ENCODE measurements at regions not wholly inside any gene's neighbourhood (a gene's known extent, or its start where the extent isn't known, plus 50 kb on each side); places are given as distances from the start of the nearest gene placed in this dataset.
A peak's percentile ranks its signal among the peaks of the same experiment; 100 is the strongest.

DNA sequence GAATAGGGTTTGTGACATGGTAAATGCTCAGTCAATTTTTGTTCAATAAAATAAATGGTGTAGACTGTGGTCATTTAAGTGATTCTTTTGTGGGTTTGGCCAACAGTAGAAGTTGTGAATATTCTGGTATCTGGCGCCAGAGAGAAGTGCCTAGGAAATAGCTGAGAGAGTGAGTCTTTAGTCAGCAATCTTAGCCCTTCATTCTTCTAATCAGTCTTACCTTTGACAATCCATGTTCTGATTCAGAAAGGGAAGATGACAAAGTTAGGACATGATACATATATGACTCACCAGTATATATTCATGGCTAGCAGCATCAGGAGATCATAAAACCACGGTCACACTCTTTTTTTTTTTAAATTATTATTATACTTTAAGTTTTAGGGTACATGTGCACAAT is 141.8 kb upstream of the PCDH18 start:
- Histone ChIP-seq H3K4me1 (ENCODE audit: control insufficient read depth, insufficient read depth, low read length) (no peaks in the 10 kb centered on the region), H3K27ac (ENCODE audit: insufficient read depth, low read depth, low read length, poor library complexity, severe bottlenecking) (no peak overlapping the region), H3K4me3 (ENCODE audit: insufficient read depth, low read depth, low read length) (no peak overlapping the region), H3K9me3 (ENCODE audit: control insufficient read depth, low read length) (no peaks in the 10 kb centered on the region), H3K27me3 (ENCODE audit: control insufficient read depth, insufficient read depth, low read length, poor library complexity, severe bottlenecking) (no peaks in the 10 kb centered on the region), H3K36me3 (ENCODE audit: control insufficient read depth, insufficient read depth, low read length) (no peaks in the 10 kb centered on the region)
- WGBS, 2 experiments = 100% methylated on average over 1 of the region's 2 CpGs

DNA sequence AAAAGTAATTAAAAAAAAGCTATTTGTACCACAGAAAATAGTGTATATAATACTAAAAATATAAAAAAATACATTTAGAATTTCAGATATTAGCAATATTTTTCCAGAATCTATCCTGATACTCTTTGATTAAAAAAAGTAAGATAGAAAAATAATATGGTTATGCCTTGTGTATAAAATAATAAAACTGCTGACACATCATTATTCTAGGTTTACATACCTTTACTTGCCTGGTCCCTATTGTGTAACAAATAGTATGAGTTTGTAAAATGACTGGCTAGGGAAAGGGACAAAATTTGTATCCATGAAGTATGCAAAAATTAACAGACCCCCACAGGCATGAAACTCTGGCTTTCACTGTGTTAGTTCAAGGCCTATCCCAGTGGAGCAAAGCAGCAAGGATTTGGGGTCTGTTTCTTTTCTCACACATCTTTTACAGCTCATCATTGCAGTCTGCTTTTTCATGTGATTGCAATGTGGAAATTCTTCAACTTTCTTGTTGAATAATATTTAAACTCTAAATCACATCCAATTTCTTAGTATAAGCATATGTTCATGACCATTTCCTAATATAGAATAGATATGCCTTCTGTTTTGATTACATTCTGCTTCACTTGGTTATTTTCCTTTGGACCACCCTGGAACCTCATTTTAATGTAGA is 136.7 kb upstream of the PCDH18 start:
- H3K9me3 ChIP-seq (ENCODE audit: control insufficient read depth, low read length) = no peaks in the 10 kb centered on the region
- H3K4me3 ChIP-seq (ENCODE audit: insufficient read depth, low read depth, low read length) = no peak overlapping the region
- no peak overlapping the region for H3K27ac ChIP-seq (ENCODE audit: insufficient read depth, low read depth, low read length, poor library complexity, severe bottlenecking)
- H3K4me1 ChIP-seq (ENCODE audit: control insufficient read depth, insufficient read depth, low read length) = peaks cover 2% of the 10 kb centered on the region
- H3K36me3 ChIP-seq (ENCODE audit: control insufficient read depth, insufficient read depth, low read length) = no peaks in the 10 kb centered on the region
- no peaks in the 10 kb centered on the region for H3K27me3 ChIP-seq (ENCODE audit: control insufficient read depth, insufficient read depth, low read length, poor library complexity, severe bottlenecking)

DNA sequence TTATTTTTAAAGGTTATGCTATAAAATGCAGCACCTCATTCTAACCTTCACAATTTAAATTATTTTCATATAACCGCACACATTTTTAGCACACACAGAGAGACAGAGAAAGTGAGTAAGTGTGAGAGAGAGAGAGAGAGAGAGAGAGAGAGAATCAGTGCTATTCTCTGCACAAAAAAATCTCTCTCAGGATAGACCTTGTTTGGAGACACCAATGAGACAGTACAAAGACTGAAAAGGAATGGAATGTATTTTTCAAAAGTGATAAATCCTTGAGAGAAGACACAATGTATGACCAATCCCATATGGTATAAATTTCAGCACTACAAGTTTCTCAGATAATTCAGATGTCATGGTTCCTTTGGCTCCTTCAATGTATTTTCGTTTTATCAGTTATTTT is 132.1 kb upstream of the PCDH18 start:
- H3K36me3 ChIP-seq (ENCODE audit: control insufficient read depth, insufficient read depth, low read length) = no peaks in the 10 kb centered on the region
- peaks cover 12% of the 10 kb centered on the region for H3K4me1 ChIP-seq (ENCODE audit: control insufficient read depth, insufficient read depth, low read length)
- no peak overlapping the region for H3K4me3 ChIP-seq (ENCODE audit: insufficient read depth, low read depth, low read length)
- H3K27me3 ChIP-seq (ENCODE audit: control insufficient read depth, insufficient read depth, low read length, poor library complexity, severe bottlenecking) = no peaks in the 10 kb centered on the region
- WGBS, 2 experiments = 94 to 98% methylated on average over 1 of the region's 2 CpGs
- H3K27ac ChIP-seq (ENCODE audit: insufficient read depth, low read depth, low read length, poor library complexity, severe bottlenecking) = no peak overlapping the region
- no peaks in the 10 kb centered on the region for H3K9me3 ChIP-seq (ENCODE audit: control insufficient read depth, low read length)

DNA sequence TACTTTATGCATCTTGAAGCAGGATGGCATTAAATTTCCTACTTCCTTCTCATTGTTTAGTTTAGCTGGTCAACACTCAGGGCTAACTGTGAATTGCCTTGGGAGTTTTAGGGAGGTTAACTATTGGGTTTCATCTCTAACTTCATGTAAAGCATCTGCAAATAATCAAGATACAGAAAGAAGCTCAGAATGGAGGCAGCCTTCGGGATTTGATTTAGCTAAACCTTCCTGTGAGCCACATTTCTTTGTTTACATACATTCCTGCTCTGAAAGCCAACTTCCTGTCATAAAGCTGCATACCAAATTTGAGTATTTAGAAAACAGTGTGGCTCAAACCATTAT is 131.7 kb upstream of the PCDH18 start:
- H3K4me1 ChIP-seq (ENCODE audit: control insufficient read depth, insufficient read depth, low read length) = peaks cover 12% of the 10 kb centered on the region
- H3K9me3 ChIP-seq (ENCODE audit: control insufficient read depth, low read length) = no peaks in the 10 kb centered on the region
- no peaks in the 10 kb centered on the region for H3K36me3 ChIP-seq (ENCODE audit: control insufficient read depth, insufficient read depth, low read length)
- H3K27me3 ChIP-seq (ENCODE audit: control insufficient read depth, insufficient read depth, low read length, poor library complexity, severe bottlenecking) = no peaks in the 10 kb centered on the region
- no peak overlapping the region for H3K4me3 ChIP-seq (ENCODE audit: insufficient read depth, low read depth, low read length)
- no peak overlapping the region for H3K27ac ChIP-seq (ENCODE audit: insufficient read depth, low read depth, low read length, poor library complexity, severe bottlenecking)
- WGBS, 2 experiments = 78 to 83% methylated on average over 1 of the region's 1 CpG

DNA sequence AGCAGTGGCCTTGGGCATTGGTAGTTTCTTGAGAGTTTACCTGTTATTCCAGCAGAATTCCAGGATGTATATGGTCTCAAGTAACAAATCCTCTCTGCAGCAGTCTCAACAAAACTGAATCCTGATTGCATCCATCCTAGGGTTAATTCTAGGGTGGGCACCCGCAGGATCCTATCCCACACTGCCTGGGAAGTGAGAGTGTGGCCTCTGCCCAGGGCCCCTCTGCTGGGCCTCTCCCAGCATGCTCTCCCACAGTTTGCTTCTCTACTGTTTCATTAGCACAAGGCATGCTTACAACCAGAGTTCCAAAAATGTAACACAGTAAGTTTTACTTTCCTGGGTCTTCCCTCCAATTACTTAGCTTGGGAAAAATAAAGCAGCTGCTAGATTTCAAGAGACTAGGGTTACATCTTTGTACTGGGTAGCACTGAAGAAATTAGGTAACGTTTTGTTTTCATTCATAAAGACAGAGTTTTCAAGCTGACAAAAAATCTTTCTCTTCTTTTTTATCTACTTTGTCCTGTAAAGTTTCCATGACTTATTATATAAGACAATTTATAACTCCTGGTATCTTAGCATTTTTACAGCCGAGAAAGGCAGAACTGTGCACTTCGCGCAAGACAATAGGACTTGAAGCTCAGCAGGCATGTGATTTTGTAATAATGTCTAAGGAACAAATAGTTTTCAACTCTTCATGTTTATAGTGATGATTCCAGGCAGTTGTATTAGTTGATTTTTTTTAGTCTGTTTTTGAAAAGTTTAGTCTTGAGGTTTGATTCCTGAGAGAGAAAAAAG is 131.2 kb upstream of the PCDH18 start:
- Histone ChIP-seq H3K27ac (ENCODE audit: insufficient read depth, low read depth, low read length, poor library complexity, severe bottlenecking) (peak overlapping the region; percentile 60), H3K27me3 (ENCODE audit: control insufficient read depth, insufficient read depth, low read length, poor library complexity, severe bottlenecking) (no peaks in the 10 kb centered on the region)
- WGBS, 2 experiments = 89 to 94% methylated on average over 4 to 5 of the region's 5 CpGs

DNA sequence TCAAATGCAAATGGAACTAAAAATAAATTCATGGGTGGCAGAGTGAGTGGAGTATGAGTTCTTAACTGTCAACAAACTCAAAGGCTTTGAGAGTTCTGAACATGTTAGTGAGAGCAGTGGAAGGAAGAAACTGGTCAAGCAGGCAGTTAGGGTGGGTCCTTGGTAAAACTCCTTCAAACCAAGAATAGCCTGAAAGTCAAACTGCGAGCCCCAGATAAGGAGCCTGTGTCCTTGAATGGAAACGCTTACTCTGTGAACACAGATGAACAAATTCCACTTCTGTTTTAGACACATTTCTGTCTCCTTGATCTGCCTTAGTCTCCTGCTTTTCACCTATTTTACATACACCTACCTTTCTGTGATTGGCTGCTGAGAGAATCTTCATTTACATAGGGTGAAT is 129.4 kb upstream of the PCDH18 start:
- WGBS, 2 experiments = 91 to 95% methylated on average over 2 of the region's 2 CpGs
- H3K9me3 ChIP-seq (ENCODE audit: control insufficient read depth, low read length) = no peaks in the 10 kb centered on the region
- no peak overlapping the region for H3K4me3 ChIP-seq (ENCODE audit: insufficient read depth, low read depth, low read length)
- no peaks in the 10 kb centered on the region for H3K27me3 ChIP-seq (ENCODE audit: control insufficient read depth, insufficient read depth, low read length, poor library complexity, severe bottlenecking)
- peaks cover 12% of the 10 kb centered on the region for H3K4me1 ChIP-seq (ENCODE audit: control insufficient read depth, insufficient read depth, low read length)
- no peak overlapping the region for H3K27ac ChIP-seq (ENCODE audit: insufficient read depth, low read depth, low read length, poor library complexity, severe bottlenecking)
- H3K36me3 ChIP-seq (ENCODE audit: control insufficient read depth, insufficient read depth, low read length) = no peaks in the 10 kb centered on the region

More for the DNA sequence above, 131.2 kb upstream of the PCDH18 start:
- Histone ChIP-seq H3K9me3 (ENCODE audit: control insufficient read depth, low read length) (no peaks in the 10 kb centered on the region), H3K4me1 (ENCODE audit: control insufficient read depth, insufficient read depth, low read length) (peaks cover 12% of the 10 kb centered on the region), H3K36me3 (ENCODE audit: control insufficient read depth, insufficient read depth, low read length) (no peaks in the 10 kb centered on the region), H3K4me3 (ENCODE audit: insufficient read depth, low read depth, low read length) (no peak overlapping the region)

DNA sequence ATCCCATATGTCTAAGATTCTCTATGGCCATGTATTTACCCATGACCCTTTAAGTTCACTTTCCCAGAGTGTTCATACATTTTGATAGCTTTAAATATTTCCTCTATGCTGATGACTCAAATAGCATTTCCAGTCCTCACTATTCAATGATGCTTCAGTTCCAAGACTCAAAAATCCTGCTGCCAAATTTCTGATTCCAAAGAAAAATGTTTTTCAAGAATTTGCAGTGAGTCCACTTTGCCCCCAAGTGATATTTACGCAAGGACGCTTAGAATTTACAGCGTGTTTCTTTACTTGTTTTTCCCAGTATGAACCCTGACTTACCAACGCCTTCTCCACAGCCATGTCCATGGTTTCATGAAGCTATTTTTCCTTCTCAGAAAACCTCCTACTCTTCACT is 127.9 kb upstream of the PCDH18 start:
- no peaks in the 10 kb centered on the region for H3K27me3 ChIP-seq (ENCODE audit: control insufficient read depth, insufficient read depth, low read length, poor library complexity, severe bottlenecking)
- no peak overlapping the region for H3K27ac ChIP-seq (ENCODE audit: insufficient read depth, low read depth, low read length, poor library complexity, severe bottlenecking)
- H3K9me3 ChIP-seq (ENCODE audit: control insufficient read depth, low read length) = no peaks in the 10 kb centered on the region
- no peak overlapping the region for H3K4me3 ChIP-seq (ENCODE audit: insufficient read depth, low read depth, low read length)
- H3K36me3 ChIP-seq (ENCODE audit: control insufficient read depth, insufficient read depth, low read length) = no peaks in the 10 kb centered on the region
- H3K4me1 ChIP-seq (ENCODE audit: control insufficient read depth, insufficient read depth, low read length) = peaks cover 12% of the 10 kb centered on the region
- 95 to 98% methylated on average over 4 of the region's 4 CpGs for WGBS, 2 experiments

DNA sequence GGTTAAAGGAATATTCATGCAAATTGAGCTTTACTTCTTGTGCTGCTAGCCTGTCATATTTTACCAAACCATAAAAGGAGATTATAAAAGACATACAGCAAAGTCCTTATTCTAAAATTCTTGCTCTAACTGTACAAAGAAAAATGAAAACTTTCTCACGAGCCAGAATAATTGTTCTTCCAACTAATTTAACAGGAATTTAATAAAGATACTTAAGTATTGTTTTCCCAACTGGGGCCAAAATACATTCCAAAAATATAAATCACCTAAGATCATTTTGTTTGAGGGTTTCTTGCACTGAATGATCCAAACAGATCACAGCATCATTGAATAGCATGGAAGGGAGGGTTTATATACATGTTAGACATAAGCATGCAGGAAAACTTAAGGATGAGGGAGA is 127.1 kb upstream of the PCDH18 start:
- 85% methylated on average over 1 of the region's 1 CpG; no CpG with 5 or more reads in 1 of the 2 experiments for WGBS, 2 experiments
- H3K27me3 ChIP-seq (ENCODE audit: control insufficient read depth, insufficient read depth, low read length, poor library complexity, severe bottlenecking) = no peaks in the 10 kb centered on the region
- H3K4me3 ChIP-seq (ENCODE audit: insufficient read depth, low read depth, low read length) = no peak overlapping the region
- no peaks in the 10 kb centered on the region for H3K36me3 ChIP-seq (ENCODE audit: control insufficient read depth, insufficient read depth, low read length)
- peaks cover 12% of the 10 kb centered on the region for H3K4me1 ChIP-seq (ENCODE audit: control insufficient read depth, insufficient read depth, low read length)
- H3K27ac ChIP-seq (ENCODE audit: insufficient read depth, low read depth, low read length, poor library complexity, severe bottlenecking) = no peak overlapping the region
- no peaks in the 10 kb centered on the region for H3K9me3 ChIP-seq (ENCODE audit: control insufficient read depth, low read length)

DNA sequence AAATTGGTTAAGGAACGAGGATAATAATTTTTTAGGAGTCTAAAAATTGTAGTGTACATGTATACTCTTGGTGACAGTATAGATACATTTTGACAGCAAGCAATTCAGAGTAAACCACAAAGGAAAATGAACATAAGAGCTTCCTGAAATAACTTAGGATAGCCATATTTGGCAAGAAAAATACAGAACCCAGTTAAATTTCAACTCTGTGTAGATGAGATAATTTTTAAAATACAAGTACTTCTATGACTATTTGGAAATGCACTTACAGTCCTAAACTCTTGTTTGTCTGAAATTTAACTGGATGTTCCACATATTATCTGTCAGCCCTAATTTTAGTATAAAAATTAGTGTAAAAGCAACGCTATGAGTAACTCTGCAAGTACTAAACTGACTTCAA is 124.4 kb upstream of the PCDH18 start:
- Histone ChIP-seq H3K9me3 (ENCODE audit: control insufficient read depth, low read length) (no peaks in the 10 kb centered on the region), H3K27ac (ENCODE audit: insufficient read depth, low read depth, low read length, poor library complexity, severe bottlenecking) (no peak overlapping the region), H3K4me1 (ENCODE audit: control insufficient read depth, insufficient read depth, low read length) (no peaks in the 10 kb centered on the region), H3K36me3 (ENCODE audit: control insufficient read depth, insufficient read depth, low read length) (no peaks in the 10 kb centered on the region), H3K27me3 (ENCODE audit: control insufficient read depth, insufficient read depth, low read length, poor library complexity, severe bottlenecking) (no peaks in the 10 kb centered on the region), H3K4me3 (ENCODE audit: insufficient read depth, low read depth, low read length) (no peak overlapping the region)
- 93 to 100% methylated on average over 1 of the region's 2 CpGs for WGBS, 2 experiments

DNA sequence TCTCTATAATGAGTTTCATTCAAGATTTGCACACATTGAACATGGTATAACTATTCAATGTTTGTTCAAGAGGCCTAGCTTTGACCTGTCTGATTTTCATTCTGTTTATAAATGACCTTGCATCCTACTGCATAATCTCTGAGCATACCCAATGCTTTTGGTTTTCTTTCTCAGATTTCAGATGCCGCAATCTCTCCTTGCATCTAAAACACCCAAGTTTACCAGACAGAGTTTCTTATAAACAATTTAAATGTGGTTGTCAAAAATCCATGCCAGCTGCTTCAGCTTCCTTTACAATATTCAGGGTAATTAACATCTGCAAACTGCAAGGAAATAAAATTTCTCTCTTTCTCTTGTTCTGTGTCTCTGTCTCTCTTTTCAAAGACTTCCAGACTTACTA is 123.0 kb upstream of the PCDH18 start:
- Histone ChIP-seq H3K36me3 (ENCODE audit: control insufficient read depth, insufficient read depth, low read length) (no peaks in the 10 kb centered on the region), H3K4me1 (ENCODE audit: control insufficient read depth, insufficient read depth, low read length) (no peaks in the 10 kb centered on the region), H3K4me3 (ENCODE audit: insufficient read depth, low read depth, low read length) (no peak overlapping the region), H3K27me3 (ENCODE audit: control insufficient read depth, insufficient read depth, low read length, poor library complexity, severe bottlenecking) (no peaks in the 10 kb centered on the region), H3K9me3 (ENCODE audit: control insufficient read depth, low read length) (no peaks in the 10 kb centered on the region), H3K27ac (ENCODE audit: insufficient read depth, low read depth, low read length, poor library complexity, severe bottlenecking) (no peak overlapping the region)
- WGBS, 2 experiments = 100% methylated on average over 1 of the region's 1 CpG

Data from ectodermal cell (in vitro differentiated cells).